ENCODE measurements at regions not wholly inside any gene's neighbourhood (a gene's known extent, or its start where the extent isn't known, plus 50 kb on each side); places are given as distances from the start of the nearest gene placed in this dataset.

DNA sequence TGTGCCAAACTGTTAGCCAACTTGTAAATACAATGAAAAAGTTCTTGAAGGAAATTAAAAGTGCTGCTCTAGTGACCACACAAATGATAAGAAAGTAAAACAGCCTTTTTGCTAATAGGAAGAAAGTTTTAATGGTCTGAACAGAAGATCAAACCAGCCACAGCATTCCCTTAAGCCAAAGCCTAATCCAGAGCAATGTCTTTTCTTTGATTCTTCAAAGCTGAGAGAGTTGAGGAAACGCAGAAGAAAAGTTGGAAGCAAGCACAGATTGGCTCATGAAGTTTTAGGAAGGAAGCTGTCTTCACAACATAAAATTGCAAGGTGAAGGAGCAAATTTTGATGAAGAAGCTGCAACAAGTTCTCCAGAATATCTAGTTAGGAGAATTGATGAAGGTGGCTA lies 213.8 kb downstream of the ATXN7L3B start:
- ChIA-PET POLR2A (no interaction called here), CTCF (no interaction called here)
- TF ChIP-seq, protein P1, sequence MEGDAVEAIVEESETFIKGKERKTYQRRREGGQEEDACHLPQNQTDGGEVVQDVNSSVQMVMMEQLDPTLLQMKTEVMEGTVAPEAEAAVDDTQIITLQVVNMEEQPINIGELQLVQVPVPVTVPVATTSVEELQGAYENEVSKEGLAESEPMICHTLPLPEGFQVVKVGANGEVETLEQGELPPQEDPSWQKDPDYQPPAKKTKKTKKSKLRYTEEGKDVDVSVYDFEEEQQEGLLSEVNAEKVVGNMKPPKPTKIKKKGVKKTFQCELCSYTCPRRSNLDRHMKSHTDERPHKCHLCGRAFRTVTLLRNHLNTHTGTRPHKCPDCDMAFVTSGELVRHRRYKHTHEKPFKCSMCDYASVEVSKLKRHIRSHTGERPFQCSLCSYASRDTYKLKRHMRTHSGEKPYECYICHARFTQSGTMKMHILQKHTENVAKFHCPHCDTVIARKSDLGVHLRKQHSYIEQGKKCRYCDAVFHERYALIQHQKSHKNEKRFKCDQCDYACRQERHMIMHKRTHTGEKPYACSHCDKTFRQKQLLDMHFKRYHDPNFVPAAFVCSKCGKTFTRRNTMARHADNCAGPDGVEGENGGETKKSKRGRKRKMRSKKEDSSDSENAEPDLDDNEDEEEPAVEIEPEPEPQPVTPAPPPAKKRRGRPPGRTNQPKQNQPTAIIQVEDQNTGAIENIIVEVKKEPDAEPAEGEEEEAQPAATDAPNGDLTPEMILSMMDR (IDR thresholded peaks at IDR 0.05) = no peak
- intact Hi-C loops (cut with micrococcal nuclease) = no loop called here
- H3K27me3 Mint-ChIP-seq = no peaks in the 10 kb centered on the region
- H3K4me1 Mint-ChIP-seq (ENCODE audit: low read depth) = no peaks in the 10 kb centered on the region
- ATAC-seq (no peak), DNase-seq (no peak)
- no peak overlapping the region for H3K27ac Mint-ChIP-seq
- H3K36me3 Mint-ChIP-seq (ENCODE audit: low read depth) = no peaks in the 10 kb centered on the region
- no peaks in the 10 kb centered on the region for H3K9me3 Mint-ChIP-seq
- H3K4me3 Mint-ChIP-seq = no peak overlapping the region

DNA sequence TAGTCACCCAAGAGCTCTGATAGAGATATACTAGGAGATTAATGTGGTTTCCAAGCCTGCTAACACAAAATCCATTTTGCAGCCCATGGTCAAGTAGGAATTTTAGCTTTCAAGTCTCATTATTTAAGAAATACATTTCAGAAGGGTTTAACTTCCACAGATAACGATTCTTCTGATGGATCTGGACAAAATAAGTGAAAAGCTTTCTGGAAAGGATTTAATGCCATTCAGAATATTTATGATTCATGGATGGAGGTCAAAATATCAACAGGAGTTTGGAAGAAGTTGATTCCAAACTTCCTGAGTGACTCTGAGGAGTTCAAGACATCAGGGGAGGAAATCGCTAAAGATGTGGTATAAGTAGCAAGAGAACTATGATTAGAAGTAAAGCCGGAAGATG lies 214.6 kb downstream of the ATXN7L3B start:
- ATAC-seq (no peak), DNase-seq (no peak)
- intact Hi-C loops (cut with micrococcal nuclease) = no loop called here
- Mint-ChIP-seq H3K36me3 (ENCODE audit: low read depth) (no peaks in the 10 kb centered on the region), H3K4me1 (ENCODE audit: low read depth) (no peaks in the 10 kb centered on the region), H3K4me3 (no peak overlapping the region), H3K27me3 (no peaks in the 10 kb centered on the region), H3K27ac (no peak overlapping the region), H3K9me3 (peaks cover 2% of the 10 kb centered on the region)
- TF ChIP-seq, protein P1 (IDR thresholded peaks at IDR 0.05) = no peak
- POLR2A ChIA-PET = no interaction called here
- CTCF ChIA-PET = no interaction called here

DNA sequence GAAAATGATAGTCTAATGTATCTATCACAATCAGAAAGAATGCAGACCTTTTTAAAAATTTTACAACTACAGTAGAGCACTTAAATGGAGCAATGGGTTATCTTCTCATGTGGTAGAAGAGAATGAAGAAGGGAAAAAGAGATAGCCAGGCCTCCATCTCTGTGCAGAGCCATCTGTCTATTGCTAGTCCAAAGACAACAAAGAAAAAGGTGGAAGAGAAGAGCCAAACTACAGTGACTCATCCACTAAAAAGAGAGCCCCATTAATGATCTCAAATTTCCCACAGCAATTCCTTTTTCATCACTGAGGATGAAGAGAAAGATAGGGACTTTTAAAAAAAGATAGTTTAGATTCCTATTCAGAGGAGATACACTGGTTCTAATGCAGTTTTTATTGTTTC lies 232.9 kb downstream of the ATXN7L3B start:
- ATAC-seq (no peak), DNase-seq (no peak)
- no peak overlapping the region for H3K4me3 Mint-ChIP-seq
- no peaks in the 10 kb centered on the region for H3K9me3 Mint-ChIP-seq
- H3K27me3 Mint-ChIP-seq = no peaks in the 10 kb centered on the region
- H3K4me1 Mint-ChIP-seq (ENCODE audit: low read depth) = no peaks in the 10 kb centered on the region
- ChIA-PET CTCF (no interaction called here), POLR2A (no interaction called here)
- intact Hi-C loops (cut with micrococcal nuclease) = no loop called here
- no peak overlapping the region for H3K27ac Mint-ChIP-seq
- no peaks in the 10 kb centered on the region for H3K36me3 Mint-ChIP-seq (ENCODE audit: low read depth)
- TF ChIP-seq, protein P1 (IDR thresholded peaks at IDR 0.05) = no peak

DNA sequence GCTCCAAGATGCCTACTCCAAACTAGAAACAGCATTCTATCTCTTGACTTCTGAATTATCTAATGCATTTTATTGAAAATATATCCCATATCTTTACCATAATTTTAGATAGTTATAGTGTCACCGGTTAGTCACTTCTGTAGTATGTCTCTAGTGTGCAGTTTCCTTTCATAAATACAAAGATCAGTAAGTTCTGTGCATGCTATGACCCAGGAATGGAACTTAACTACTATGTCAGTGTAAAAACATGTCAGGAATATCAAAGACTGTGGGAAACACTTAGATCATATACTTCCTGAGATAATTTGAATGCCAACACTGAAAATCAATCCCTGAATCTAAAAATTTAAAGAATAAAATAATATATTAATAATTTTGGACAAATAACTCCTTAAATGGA lies 237.6 kb downstream of the ATXN7L3B start:
- DNase-seq (no peak), ATAC-seq (no peak)
- POLR2A ChIA-PET = no interaction called here
- H3K36me3 Mint-ChIP-seq (ENCODE audit: low read depth) = no peaks in the 10 kb centered on the region
- H3K4me3 Mint-ChIP-seq = no peak overlapping the region
- intact Hi-C loops (cut with micrococcal nuclease) = no loop called here
- no peaks in the 10 kb centered on the region for H3K9me3 Mint-ChIP-seq
- H3K27ac Mint-ChIP-seq = no peak overlapping the region
- H3K27me3 Mint-ChIP-seq = no peaks in the 10 kb centered on the region
- no peaks in the 10 kb centered on the region for H3K4me1 Mint-ChIP-seq (ENCODE audit: low read depth)
- CTCF ChIA-PET = no interaction called here
- TF ChIP-seq, protein P1 (IDR thresholded peaks at IDR 0.05) = no peak

DNA sequence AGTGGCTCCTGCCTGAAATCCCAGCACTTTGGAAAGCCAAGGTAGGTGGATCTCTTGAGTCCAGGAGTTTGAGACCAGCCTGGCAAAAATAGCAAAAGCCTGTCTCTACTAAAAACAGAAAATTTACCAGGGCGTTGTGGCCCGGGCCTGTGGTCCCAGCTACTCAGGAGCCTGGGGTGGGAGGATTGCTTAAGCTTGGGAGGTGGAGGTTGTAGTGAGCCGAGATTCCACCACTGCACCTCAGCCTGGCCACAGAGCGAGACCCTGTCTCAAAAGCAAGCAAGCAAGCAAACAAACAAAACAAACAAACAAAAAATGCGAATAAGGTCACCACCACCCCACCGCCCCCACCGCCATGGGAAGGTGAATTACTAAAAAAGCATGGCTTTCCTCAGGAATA lies 238.7 kb downstream of the ATXN7L3B start:
- Mint-ChIP-seq H3K4me3 (no peak overlapping the region), H3K9me3 (no peaks in the 10 kb centered on the region), H3K36me3 (ENCODE audit: low read depth) (no peaks in the 10 kb centered on the region), H3K27ac (no peak overlapping the region), H3K27me3 (no peaks in the 10 kb centered on the region), H3K4me1 (ENCODE audit: low read depth) (no peaks in the 10 kb centered on the region)
- CTCF ChIA-PET = no interaction called here
- intact Hi-C loops (cut with micrococcal nuclease) = no loop called here
- TF ChIP-seq, protein P1 (IDR thresholded peaks at IDR 0.05) = no peak
- ATAC-seq = no peak
- no peak for DNase-seq
- POLR2A ChIA-PET = no interaction called here

Data from activated CD8-positive, alpha-beta T cell treated with anti-CD3 and anti-CD28 coated beads for 36 hours (primary cell).